ENCODE measurements at regions not wholly inside any gene's neighbourhood (a gene's known extent, or its start where the extent isn't known, plus 50 kb on each side); places are given as distances from the start of the nearest gene placed in this dataset.
A peak's percentile ranks its signal among the peaks of the same experiment; 100 is the strongest.

DNA sequence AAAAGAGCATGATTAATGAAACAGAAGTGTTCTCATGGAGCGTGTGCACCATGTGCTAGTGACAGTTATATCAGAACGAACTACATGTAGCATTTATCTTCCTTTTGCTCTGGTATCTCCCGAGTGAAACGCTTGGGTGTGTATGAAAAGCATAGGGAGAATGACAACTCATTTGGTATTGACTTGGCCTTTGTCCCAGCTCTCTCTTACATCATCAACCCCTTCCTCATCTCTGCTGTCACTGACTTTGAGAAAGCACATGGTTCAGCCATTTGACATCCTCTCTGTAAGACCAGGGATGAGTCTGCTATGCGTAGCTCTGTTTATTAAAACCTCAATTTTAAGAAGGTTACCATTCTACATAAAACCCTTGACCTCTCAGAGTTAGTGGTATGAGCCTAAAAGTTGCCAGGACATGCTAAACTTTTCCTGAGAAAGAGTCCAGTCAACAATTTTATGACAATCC, 201.0 kb downstream of the NRIP1 start:
- TF ChIP-seq, protein P1, sequence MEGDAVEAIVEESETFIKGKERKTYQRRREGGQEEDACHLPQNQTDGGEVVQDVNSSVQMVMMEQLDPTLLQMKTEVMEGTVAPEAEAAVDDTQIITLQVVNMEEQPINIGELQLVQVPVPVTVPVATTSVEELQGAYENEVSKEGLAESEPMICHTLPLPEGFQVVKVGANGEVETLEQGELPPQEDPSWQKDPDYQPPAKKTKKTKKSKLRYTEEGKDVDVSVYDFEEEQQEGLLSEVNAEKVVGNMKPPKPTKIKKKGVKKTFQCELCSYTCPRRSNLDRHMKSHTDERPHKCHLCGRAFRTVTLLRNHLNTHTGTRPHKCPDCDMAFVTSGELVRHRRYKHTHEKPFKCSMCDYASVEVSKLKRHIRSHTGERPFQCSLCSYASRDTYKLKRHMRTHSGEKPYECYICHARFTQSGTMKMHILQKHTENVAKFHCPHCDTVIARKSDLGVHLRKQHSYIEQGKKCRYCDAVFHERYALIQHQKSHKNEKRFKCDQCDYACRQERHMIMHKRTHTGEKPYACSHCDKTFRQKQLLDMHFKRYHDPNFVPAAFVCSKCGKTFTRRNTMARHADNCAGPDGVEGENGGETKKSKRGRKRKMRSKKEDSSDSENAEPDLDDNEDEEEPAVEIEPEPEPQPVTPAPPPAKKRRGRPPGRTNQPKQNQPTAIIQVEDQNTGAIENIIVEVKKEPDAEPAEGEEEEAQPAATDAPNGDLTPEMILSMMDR (IDR thresholded peaks at IDR 0.05): no peak
- H3K4me3 ChIP-seq: no peak overlapping the region
- no peak for DNase-seq
- H3K9me3 ChIP-seq: no peaks in the 10 kb centered on the region
- intact Hi-C loops (cut with DNase I): loop anchor here (10.0 kb wide), 1 partner anchor 201 kb away; the partner anchor contains the start of gene NRIP1
- no peaks in the 10 kb centered on the region for H3K4me1 ChIP-seq
- H3K9ac ChIP-seq (ENCODE audit: low read depth in 2 of 2, low read length in 2 of 2): no peak overlapping the region
- no peak overlapping the region for H3K27ac ChIP-seq
- no peaks in the 10 kb centered on the region for H3K36me3 ChIP-seq
- no peaks in the 10 kb centered on the region for H3K27me3 ChIP-seq

DNA sequence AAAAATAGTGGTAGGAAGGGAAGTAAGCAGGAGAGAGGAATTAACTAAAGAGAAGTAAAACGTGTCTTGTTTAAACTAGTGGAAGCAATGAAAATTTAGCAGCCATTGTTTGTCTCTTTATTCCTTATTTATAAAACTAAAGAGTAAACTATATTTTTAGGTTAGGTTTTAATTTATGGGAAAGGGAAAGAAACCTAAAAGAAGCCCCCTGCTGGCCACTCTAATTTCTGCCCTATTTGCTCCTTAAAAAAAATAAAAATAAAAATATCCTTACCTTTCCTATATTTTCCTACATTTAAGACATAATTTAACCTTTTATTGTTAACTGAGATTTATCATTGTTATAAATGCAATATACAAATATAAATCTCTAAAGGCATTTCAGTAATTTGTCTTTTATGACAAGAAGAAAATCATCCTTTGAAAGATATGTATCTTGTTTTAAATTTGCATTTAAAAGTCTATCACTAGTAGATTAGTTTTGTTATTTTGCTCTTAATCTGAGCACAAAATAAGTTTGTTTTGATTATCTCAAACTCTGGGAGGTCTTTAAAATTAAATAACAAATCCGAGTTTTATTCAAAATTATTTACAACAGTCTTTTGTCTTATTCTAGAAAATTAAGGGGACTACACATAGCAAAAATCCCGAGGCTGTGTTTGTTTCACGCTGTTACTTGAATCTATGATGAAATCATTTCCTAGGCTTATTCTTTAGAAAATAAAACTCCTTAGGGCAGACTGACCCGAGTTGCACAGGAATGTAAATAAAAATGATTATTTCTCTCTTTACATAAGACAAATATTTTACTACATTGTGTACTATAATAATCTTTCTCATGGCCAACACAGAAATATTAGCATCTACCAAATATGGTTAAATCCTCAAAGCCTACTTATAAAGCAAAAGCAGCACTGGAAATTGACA, 201.7 kb downstream of the NRIP1 start:
- Histone ChIP-seq H3K4me3 (no peak overlapping the region), H3K4me1 (no peaks in the 10 kb centered on the region), H3K36me3 (no peaks in the 10 kb centered on the region), H3K9ac (ENCODE audit: low read depth in 2 of 2, low read length in 2 of 2) (no peak overlapping the region), H3K27ac (no peak overlapping the region), H3K9me3 (no peaks in the 10 kb centered on the region), H3K27me3 (no peaks in the 10 kb centered on the region)
- DNase-seq: no peak
- intact Hi-C loops (cut with DNase I): loop anchor here (10.0 kb wide), 1 partner anchor 202 kb away; the partner anchor contains the start of gene NRIP1
- TF ChIP-seq, protein P1 (IDR thresholded peaks at IDR 0.05): peak; percentile 42

DNA sequence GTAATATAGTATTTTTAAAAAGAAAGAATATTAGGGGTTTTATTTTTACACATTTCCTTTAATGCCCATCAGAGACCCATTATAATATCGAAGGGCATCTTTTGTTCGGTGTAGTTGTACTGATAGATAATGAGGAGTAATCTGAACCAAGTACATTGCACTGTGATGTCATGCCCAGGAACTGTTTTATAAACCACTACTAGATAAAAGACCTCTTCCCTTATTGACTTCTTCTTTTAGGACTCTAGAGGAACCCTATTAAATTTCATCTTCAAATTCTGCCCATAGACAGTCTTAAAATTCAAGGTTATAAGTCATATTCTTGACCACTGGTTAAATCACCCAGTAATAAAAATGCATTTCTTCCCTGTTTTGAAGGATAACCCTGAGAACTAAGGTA, 206.5 kb downstream of the NRIP1 start:
- Histone ChIP-seq H3K9me3 (no peaks in the 10 kb centered on the region), H3K27me3 (no peaks in the 10 kb centered on the region), H3K36me3 (no peaks in the 10 kb centered on the region), H3K4me1 (no peaks in the 10 kb centered on the region), H3K27ac (no peak overlapping the region), H3K4me3 (no peak overlapping the region), H3K9ac (ENCODE audit: low read depth in 2 of 2, low read length in 2 of 2) (no peak overlapping the region)
- TF ChIP-seq, protein P1 (IDR thresholded peaks at IDR 0.05): no peak
- intact Hi-C loops (cut with DNase I): loop anchor here (10.0 kb wide), 1 partner anchor 736 kb away; no protein-coding TSS in a partner anchor
- DNase-seq: no peak

DNA sequence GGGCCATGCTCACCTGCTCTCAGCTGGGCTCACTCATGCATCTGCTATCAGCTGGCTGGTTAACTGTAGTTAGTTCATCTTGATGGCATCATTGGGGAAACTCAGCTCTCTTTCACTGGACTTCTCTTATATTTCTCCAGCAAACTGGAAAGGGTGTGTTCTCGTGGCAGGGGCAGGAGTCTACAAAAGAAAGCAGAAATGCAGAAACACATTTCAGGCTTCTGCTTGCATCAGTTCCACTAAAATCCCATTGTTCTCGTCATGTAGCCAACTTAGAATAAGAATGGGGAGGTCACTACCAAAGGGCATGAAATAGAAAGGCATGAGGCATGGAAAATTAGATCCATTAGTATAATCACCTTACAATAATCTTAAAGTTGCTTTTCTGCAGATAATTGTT, 207.3 kb downstream of the NRIP1 start:
- H3K4me1 ChIP-seq: no peaks in the 10 kb centered on the region
- no peak overlapping the region for H3K4me3 ChIP-seq
- H3K27me3 ChIP-seq: no peaks in the 10 kb centered on the region
- no peak overlapping the region for H3K9ac ChIP-seq (ENCODE audit: low read depth in 2 of 2, low read length in 2 of 2)
- H3K36me3 ChIP-seq: no peaks in the 10 kb centered on the region
- intact Hi-C loops (cut with DNase I): loop anchor here (10.0 kb wide), 1 partner anchor 737 kb away; no protein-coding TSS in a partner anchor
- H3K9me3 ChIP-seq: no peaks in the 10 kb centered on the region
- H3K27ac ChIP-seq: no peak overlapping the region
- TF ChIP-seq, protein P1 (IDR thresholded peaks at IDR 0.05): no peak
- DNase-seq: no peak

DNA sequence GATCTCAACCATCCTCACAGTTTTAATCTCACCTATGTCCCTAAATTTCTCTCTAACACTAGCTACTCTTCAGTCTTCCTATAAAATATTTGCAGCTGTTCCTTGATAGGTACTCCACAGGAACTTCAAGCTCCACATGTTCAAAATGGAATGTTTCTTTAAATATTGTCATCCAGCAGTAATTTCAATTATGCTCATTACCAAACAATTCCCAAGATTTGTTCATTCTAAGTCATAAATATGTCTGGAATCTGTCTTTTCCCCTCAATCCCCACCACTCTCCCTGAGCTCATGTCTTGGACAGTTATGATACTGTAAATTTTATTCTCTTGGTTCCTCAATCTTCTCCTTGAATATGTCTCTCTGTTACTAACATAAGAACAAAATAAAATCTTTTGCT, 214.4 kb downstream of the NRIP1 start:
- Histone ChIP-seq H3K4me3 (no peak overlapping the region), H3K9me3 (no peaks in the 10 kb centered on the region), H3K4me1 (no peaks in the 10 kb centered on the region), H3K9ac (ENCODE audit: low read depth in 2 of 2, low read length in 2 of 2) (no peak overlapping the region), H3K27ac (no peak overlapping the region), H3K36me3 (no peaks in the 10 kb centered on the region), H3K27me3 (no peaks in the 10 kb centered on the region)
- intact Hi-C loops (cut with DNase I): loop anchor here (10.0 kb wide), 1 partner anchor 744 kb away; no protein-coding TSS in a partner anchor
- DNase-seq: no peak
- TF ChIP-seq, protein P1 (IDR thresholded peaks at IDR 0.05): no peak

All from colonic mucosa (tissue), 4 donors.